GM23338 (cell line): ENCODE measurements at regions not wholly inside any gene's neighbourhood (a gene's known extent, or its start where the extent isn't known, plus 50 kb on each side); places are given as distances from the start of the nearest gene placed in this dataset.
A peak's percentile ranks its signal among the peaks of the same experiment; 100 is the strongest.

Source experiments
- ATAC-seq: fragments of 200-7000 bp; cut with Tn5 transposase; 3 replicates; pipeline ENCODE4 v1.9.1; 2020
- DNase-seq: peaks from one replicate; pipeline ENCODE4 v3.0.0-alpha.2; 2015; ENCODE audit warnings: low spot score
- H2AFZ ChIP-seq: fragments of 200-600 bp; sonication (generic); 2 replicates; pipeline ENCODE4 v1.8.0; 2016; ENCODE audit warnings: antibody characterized with exemption, mild to moderate bottlenecking, moderate library complexity
- H3F3A ChIP-seq: fragments of 200-600 bp; sonication (generic); replicated peaks from 2 replicates; pipeline ENCODE4 v1.8.0; 2017; ENCODE audit warnings: antibody characterized with exemption, mixed run types, low read depth
- H3K27ac ChIP-seq: fragments of 200-600 bp; sonication (generic); 2 replicates; pipeline ENCODE4 v1.6.1; 2016; ENCODE audit warnings: low read depth
- H3K27me3 ChIP-seq: fragments of 200-600 bp; sonication (generic); 2 replicates; pipeline ENCODE4 v1.8.0; 2016; ENCODE audit warnings: mild to moderate bottlenecking, mixed run types, moderate library complexity; ENCODE audit not compliant: insufficient read depth
- H3K36me3 ChIP-seq: fragments of 200-600 bp; sonication (generic); 2 replicates; pipeline ENCODE4 v1.8.0; 2016; ENCODE audit warnings: mild to moderate bottlenecking; ENCODE audit not compliant: insufficient read depth
- H3K4me1 ChIP-seq: fragments of 200-600 bp; sonication (generic); 2 replicates; pipeline ENCODE4 v1.8.0; 2016; ENCODE audit warnings: mild to moderate bottlenecking, moderate library complexity; ENCODE audit not compliant: insufficient read depth
- H3K4me2 ChIP-seq: fragments of 200-600 bp; sonication (generic); 2 replicates; pipeline ENCODE4 v1.7.1; 2017; ENCODE audit warnings: mixed run types
- H3K4me3 ChIP-seq: fragments of 200-600 bp; sonication (generic); 2 replicates; pipeline ENCODE4 v1.6.1; 2016; ENCODE audit warnings: mixed run types
- H3K79me2 ChIP-seq: fragments of 200-600 bp; sonication (generic); replicated peaks from 2 replicates; pipeline ENCODE4 v1.8.0; 2017; ENCODE audit warnings: mild to moderate bottlenecking; ENCODE audit not compliant: insufficient read depth
- H3K9me2 ChIP-seq: fragments of 200-600 bp; sonication (generic); 2 replicates; pipeline ENCODE4 v1.8.0; 2017; ENCODE audit not compliant: insufficient read depth
- H4K20me1 ChIP-seq: fragments of 200-600 bp; sonication (generic); replicated peaks from 2 replicates; pipeline ENCODE4 v1.8.0; 2017; ENCODE audit warnings: mild to moderate bottlenecking; ENCODE audit not compliant: insufficient read depth
- H3K27ac Mint-ChIP-seq: 2 replicates; pipeline ENCODE4 v1.8.0; 2020; ENCODE audit warnings: inconsistent platforms, mild to moderate bottlenecking, moderate library complexity, mixed read lengths
- H3K27me3 Mint-ChIP-seq: 3 replicates; pipeline ENCODE4 v1.8.0; 2022; ENCODE audit warnings: low read depth, mild to moderate bottlenecking, moderate library complexity, mixed read lengths, inconsistent platforms; ENCODE audit not compliant: insufficient read depth, poor library complexity
- H3K36me3 Mint-ChIP-seq: 3 replicates; pipeline ENCODE4 v1.8.0; 2021; ENCODE audit warnings: low read depth, mild to moderate bottlenecking, inconsistent platforms, moderate library complexity, mixed read lengths
- H3K4me1 Mint-ChIP-seq: 3 replicates; pipeline ENCODE4 v1.8.0; 2020; ENCODE audit warnings: mild to moderate bottlenecking, inconsistent platforms, mixed read lengths
- H3K4me3 Mint-ChIP-seq: 3 replicates; pipeline ENCODE4 v1.8.0; 2021; ENCODE audit warnings: moderate library complexity, mild to moderate bottlenecking, inconsistent platforms, mixed read lengths
- H3K9me3 Mint-ChIP-seq: 3 replicates; pipeline ENCODE4 v1.8.0; 2020; ENCODE audit warnings: moderate library complexity, mild to moderate bottlenecking, inconsistent platforms, mixed read lengths
- CREB1 ChIP-seq: fragments of 250-450 bp; sonication (Bioruptor Pico); IDR thresholded peaks from 2 replicates; pipeline ENCODE4 v1.5.0; 2020; ENCODE audit warnings: low read depth, mild to moderate bottlenecking, moderate library complexity
- CTCF ChIP-seq, 2 experiments: fragments of 200-600 bp in 1 of 2; sonication (generic) in 1 of 2; conservative IDR thresholded peaks; 2 replicates each; pipeline versions ENCODE4 v1.5.1 to v1.6.1; 2016 to 2017; ENCODE audit warnings: antibody characterized with exemption in 2 of 2, low read depth in 2 of 2, mild to moderate bottlenecking in 2 of 2, moderate library complexity in 1 of 2
- ETS1 ChIP-seq: IDR thresholded peaks from 2 replicates; pipeline ENCODE4 v1.6.1; 2016; ENCODE audit warnings: antibody characterized with exemption
- EZH2 ChIP-seq: fragments of 200-600 bp; sonication (generic); IDR thresholded peaks from one replicate; pipeline ENCODE4 v1.8.0; 2017; ENCODE audit warnings: antibody characterized with exemption, mild to moderate bottlenecking, low read depth; ENCODE audit not compliant: unreplicated experiment
- EZH2phosphoT487 ChIP-seq: fragments of 200-600 bp; sonication (generic); IDR thresholded peaks from one replicate; pipeline ENCODE4 v1.8.1; 2018; ENCODE audit warnings: antibody characterized with exemption; ENCODE audit not compliant: unreplicated experiment
- JUNB ChIP-seq: IDR thresholded peaks from one replicate; pipeline ENCODE4 v1.6.1; 2016; ENCODE audit warnings: antibody characterized with exemption; ENCODE audit not compliant: unreplicated experiment
- NANOG ChIP-seq: IDR thresholded peaks from 2 replicates; pipeline ENCODE4 v1.6.1; 2016; ENCODE audit warnings: antibody characterized with exemption, borderline replicate concordance
- POLR2AphosphoS5 ChIP-seq: IDR thresholded peaks from 2 replicates; pipeline ENCODE4 v1.6.1; 2016; ENCODE audit warnings: antibody characterized with exemption, low read depth
- STAT1 ChIP-seq: IDR thresholded peaks from one replicate; pipeline ENCODE4 v1.6.1; 2016; ENCODE audit warnings: antibody characterized with exemption; ENCODE audit not compliant: unreplicated experiment
- ZNF114 ChIP-seq: fragments of 250-450 bp; sonication (Bioruptor Pico); IDR thresholded peaks from 2 replicates; pipeline ENCODE4 v1.5.0; 2020; ENCODE audit warnings: mild to moderate bottlenecking, moderate library complexity
- ZNF331 ChIP-seq: fragments of 250-450 bp; sonication (Bioruptor Pico); IDR thresholded peaks from 2 replicates; pipeline ENCODE4 v1.5.0; 2020; ENCODE audit warnings: low read depth, mild to moderate bottlenecking, moderate library complexity
- TF ChIP-seq, protein P1 (sequence below): IDR thresholded peaks from one replicate; pipeline ENCODE4 v1.6.1; 2018; ENCODE audit warnings: antibody characterized with exemption; ENCODE audit not compliant: unreplicated experiment
- TF ChIP-seq, protein P2 (sequence below): fragments of 250-450 bp; sonication (Bioruptor Pico); IDR thresholded peaks from 2 replicates; pipeline ENCODE4 v1.5.0; 2020; ENCODE audit warnings: mild to moderate bottlenecking, moderate library complexity

- Histone ChIP-seq H3K79me2 (no peaks in the 10 kb centered on the region), H3K27me3 (no peaks in the 10 kb centered on the region), H3K4me1 (no peaks in the 10 kb centered on the region), H4K20me1 (no peaks in the 10 kb centered on the region), H3K36me3 (no peaks in the 10 kb centered on the region), H3K4me3 (no peak overlapping the region), H2AFZ (no peak overlapping the region), H3K9me2 (0 out of 2 replicates have a peak, but pooled peaks cover 4% of the 10 kb centered on the region), H3K4me2 (no peak overlapping the region), H3F3A (no peaks in the 10 kb centered on the region), H3K27ac (no peak overlapping the region)
- Mint-ChIP-seq H3K27ac (peak overlapping the region; percentile 55; the same call in 1 of the 2 replicates), H3K4me3 (no peak overlapping the region), H3K9me3 (no peaks in the 10 kb centered on the region), H3K27me3 (peaks cover 5% of the 10 kb centered on the region), H3K4me1 (peaks cover 7% of the 10 kb centered on the region; the same call in 2 of the 3 replicates), H3K36me3 (no peaks in the 10 kb centered on the region; the same call in 2 of the 3 replicates)
- DNase-seq (peak; percentile 71), ATAC-seq (peak; percentile 96)
- TF ChIP-seq ZNF331 (CRISPR knock-in tag) (no peak), JUNB (no peak), EZH2 (no peak), CTCF (conservative IDR thresholded peaks at IDR 0.05; ENCODE audit: low read depth in 2 of 2) (no peak), ZNF114 (CRISPR knock-in tag) (no peak), ETS1 (no peak), POLR2AphosphoS5 (no peak), STAT1 (no peak), EZH2phosphoT487 (no peak), CREB1 (CRISPR knock-in tag) (no peak), NANOG (no peak)
- TF ChIP-seq, protein P1, sequence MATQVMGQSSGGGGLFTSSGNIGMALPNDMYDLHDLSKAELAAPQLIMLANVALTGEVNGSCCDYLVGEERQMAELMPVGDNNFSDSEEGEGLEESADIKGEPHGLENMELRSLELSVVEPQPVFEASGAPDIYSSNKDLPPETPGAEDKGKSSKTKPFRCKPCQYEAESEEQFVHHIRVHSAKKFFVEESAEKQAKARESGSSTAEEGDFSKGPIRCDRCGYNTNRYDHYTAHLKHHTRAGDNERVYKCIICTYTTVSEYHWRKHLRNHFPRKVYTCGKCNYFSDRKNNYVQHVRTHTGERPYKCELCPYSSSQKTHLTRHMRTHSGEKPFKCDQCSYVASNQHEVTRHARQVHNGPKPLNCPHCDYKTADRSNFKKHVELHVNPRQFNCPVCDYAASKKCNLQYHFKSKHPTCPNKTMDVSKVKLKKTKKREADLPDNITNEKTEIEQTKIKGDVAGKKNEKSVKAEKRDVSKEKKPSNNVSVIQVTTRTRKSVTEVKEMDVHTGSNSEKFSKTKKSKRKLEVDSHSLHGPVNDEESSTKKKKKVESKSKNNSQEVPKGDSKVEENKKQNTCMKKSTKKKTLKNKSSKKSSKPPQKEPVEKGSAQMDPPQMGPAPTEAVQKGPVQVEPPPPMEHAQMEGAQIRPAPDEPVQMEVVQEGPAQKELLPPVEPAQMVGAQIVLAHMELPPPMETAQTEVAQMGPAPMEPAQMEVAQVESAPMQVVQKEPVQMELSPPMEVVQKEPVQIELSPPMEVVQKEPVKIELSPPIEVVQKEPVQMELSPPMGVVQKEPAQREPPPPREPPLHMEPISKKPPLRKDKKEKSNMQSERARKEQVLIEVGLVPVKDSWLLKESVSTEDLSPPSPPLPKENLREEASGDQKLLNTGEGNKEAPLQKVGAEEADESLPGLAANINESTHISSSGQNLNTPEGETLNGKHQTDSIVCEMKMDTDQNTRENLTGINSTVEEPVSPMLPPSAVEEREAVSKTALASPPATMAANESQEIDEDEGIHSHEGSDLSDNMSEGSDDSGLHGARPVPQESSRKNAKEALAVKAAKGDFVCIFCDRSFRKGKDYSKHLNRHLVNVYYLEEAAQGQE = no peak
- TF ChIP-seq, protein P2, sequence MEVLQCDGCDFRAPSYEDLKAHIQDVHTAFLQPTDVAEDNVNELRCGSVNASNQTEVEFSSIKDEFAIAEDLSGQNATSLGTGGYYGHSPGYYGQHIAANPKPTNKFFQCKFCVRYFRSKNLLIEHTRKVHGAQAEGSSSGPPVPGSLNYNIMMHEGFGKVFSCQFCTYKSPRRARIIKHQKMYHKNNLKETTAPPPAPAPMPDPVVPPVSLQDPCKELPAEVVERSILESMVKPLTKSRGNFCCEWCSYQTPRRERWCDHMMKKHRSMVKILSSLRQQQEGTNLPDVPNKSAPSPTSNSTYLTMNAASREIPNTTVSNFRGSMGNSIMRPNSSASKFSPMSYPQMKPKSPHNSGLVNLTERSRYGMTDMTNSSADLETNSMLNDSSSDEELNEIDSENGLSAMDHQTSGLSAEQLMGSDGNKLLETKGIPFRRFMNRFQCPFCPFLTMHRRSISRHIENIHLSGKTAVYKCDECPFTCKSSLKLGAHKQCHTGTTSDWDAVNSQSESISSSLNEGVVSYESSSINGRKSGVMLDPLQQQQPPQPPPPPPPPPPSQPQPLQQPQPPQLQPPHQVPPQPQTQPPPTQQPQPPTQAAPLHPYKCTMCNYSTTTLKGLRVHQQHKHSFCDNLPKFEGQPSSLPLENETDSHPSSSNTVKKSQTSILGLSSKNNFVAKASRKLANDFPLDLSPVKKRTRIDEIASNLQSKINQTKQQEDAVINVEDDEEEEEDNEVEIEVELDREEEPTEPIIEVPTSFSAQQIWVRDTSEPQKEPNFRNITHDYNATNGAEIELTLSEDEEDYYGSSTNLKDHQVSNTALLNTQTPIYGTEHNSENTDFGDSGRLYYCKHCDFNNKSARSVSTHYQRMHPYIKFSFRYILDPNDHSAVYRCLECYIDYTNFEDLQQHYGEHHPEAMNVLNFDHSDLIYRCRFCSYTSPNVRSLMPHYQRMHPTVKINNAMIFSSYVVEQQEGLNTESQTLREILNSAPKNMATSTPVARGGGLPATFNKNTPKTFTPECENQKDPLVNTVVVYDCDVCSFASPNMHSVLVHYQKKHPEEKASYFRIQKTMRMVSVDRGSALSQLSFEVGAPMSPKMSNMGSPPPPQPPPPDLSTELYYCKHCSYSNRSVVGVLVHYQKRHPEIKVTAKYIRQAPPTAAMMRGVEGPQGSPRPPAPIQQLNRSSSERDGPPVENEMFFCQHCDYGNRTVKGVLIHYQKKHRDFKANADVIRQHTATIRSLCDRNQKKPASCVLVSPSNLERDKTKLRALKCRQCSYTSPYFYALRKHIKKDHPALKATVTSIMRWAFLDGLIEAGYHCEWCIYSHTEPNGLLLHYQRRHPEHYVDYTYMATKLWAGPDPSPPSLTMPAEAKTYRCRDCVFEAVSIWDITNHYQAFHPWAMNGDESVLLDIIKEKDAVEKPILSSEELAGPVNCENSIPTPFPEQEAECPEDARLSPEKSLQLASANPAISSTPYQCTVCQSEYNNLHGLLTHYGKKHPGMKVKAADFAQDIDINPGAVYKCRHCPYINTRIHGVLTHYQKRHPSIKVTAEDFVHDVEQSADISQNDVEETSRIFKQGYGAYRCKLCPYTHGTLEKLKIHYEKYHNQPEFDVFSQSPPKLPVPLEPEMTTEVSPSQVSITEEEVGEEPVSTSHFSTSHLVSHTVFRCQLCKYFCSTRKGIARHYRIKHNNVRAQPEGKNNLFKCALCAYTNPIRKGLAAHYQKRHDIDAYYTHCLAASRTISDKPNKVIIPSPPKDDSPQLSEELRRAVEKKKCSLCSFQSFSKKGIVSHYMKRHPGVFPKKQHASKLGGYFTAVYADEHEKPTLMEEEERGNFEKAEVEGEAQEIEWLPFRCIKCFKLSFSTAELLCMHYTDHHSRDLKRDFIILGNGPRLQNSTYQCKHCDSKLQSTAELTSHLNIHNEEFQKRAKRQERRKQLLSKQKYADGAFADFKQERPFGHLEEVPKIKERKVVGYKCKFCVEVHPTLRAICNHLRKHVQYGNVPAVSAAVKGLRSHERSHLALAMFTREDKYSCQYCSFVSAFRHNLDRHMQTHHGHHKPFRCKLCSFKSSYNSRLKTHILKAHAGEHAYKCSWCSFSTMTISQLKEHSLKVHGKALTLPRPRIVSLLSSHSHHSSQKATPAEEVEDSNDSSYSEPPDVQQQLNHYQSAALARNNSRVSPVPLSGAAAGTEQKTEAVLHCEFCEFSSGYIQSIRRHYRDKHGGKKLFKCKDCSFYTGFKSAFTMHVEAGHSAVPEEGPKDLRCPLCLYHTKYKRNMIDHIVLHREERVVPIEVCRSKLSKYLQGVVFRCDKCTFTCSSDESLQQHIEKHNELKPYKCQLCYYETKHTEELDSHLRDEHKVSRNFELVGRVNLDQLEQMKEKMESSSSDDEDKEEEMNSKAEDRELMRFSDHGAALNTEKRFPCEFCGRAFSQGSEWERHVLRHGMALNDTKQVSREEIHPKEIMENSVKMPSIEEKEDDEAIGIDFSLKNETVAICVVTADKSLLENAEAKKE (CRISPR knock-in tag) = no peak
Measured at GRCh38 chr19:28482221-28482620, 730.7 kb downstream of the UQCRFS1 start.
